Adrenal gland (tissue), 5 donors: ENCODE measurements at regions not wholly inside any gene's neighbourhood (a gene's known extent, or its start where the extent isn't known, plus 50 kb on each side); places are given as distances from the start of the nearest gene placed in this dataset.

ENCODE experiments used
- CTCF ChIP-seq, 6 experiments: fragments of 450-650 bp in 4 of 6; fragments of 200-600 bp in 2 of 6; sonication (generic) in 1 of 6; IDR thresholded peaks; 1 replicate in 5 of 6; 2 replicates in 1 of 6; pipeline versions ENCODE4 v1.5.1 to v1.8.0; 2016 to 2021; ENCODE audit warnings: antibody characterized with exemption in 6 of 6, mild to moderate bottlenecking in 2 of 6, moderate library complexity in 1 of 6
- POLR2A ChIP-seq, 2 donors: fragments of 450-650 bp; IDR thresholded peaks; one replicate each; pipeline ENCODE4 v1.6.1; 2017; ENCODE audit warnings: antibody characterized with exemption in 2 of 2, mild to moderate bottlenecking in 2 of 2, moderate library complexity in 1 of 2
- donor health status: DM: no; HTN: no; CAD: no.

- TF ChIP-seq CTCF (IDR thresholded peaks at IDR 0.05) (no peak), POLR2A (IDR thresholded peaks at IDR 0.05) (no peak)
These were observed 184.1 kb upstream of the MBNL1 start for GRCh38 chr3:152084441-152085158.
